Mesendoderm (in vitro differentiated cells): ENCODE measurements at regions not wholly inside any gene's neighbourhood (a gene's known extent, or its start where the extent isn't known, plus 50 kb on each side); places are given as distances from the start of the nearest gene placed in this dataset.
A peak's percentile ranks its signal among the peaks of the same experiment; 100 is the strongest.

Experiments
- DNase-seq: peaks from one replicate; pipeline ENCODE4 v3.0.0; 2013
- H2AK5ac ChIP-seq: 2 replicates; pipeline ENCODE4 v1.6.1; 2013; ENCODE audit warnings: low read length, inconsistent platforms
- H2BK120ac ChIP-seq: 2 replicates; pipeline ENCODE4 v1.6.1; 2013; ENCODE audit warnings: low read depth, mild to moderate bottlenecking, low read length, moderate library complexity, mixed read lengths
- H2BK15ac ChIP-seq: replicated peaks from 2 replicates; pipeline ENCODE4 v1.6.1; 2013; ENCODE audit warnings: low read depth, mild to moderate bottlenecking, moderate library complexity
- H2BK5ac ChIP-seq: 2 replicates; pipeline ENCODE4 v1.6.1; 2013; ENCODE audit warnings: low read length, inconsistent platforms
- H3K18ac ChIP-seq: 2 replicates; pipeline ENCODE4 v1.6.1; 2013; ENCODE audit warnings: mild to moderate bottlenecking, low read length, mixed read lengths
- H3K23ac ChIP-seq: one replicate; pipeline ENCODE4 v1.6.1; 2013; ENCODE audit warnings: low read length
- H3K27ac ChIP-seq: 2 replicates; pipeline ENCODE4 v1.5.1; 2013; ENCODE audit warnings: low read depth, mild to moderate bottlenecking, inconsistent platforms, low read length, moderate library complexity
- H3K27me3 ChIP-seq: 2 replicates; pipeline ENCODE4 v1.6.1; 2013; ENCODE audit warnings: low read length, control low read depth, mild to moderate bottlenecking, inconsistent platforms; ENCODE audit not compliant: insufficient read depth, poor library complexity
- H3K36me3 ChIP-seq: 2 replicates; pipeline ENCODE4 v1.6.1; 2013; ENCODE audit warnings: low read length, inconsistent platforms; ENCODE audit not compliant: control insufficient read depth, insufficient read depth
- H3K4ac ChIP-seq: one replicate; pipeline ENCODE4 v1.6.1; 2013; ENCODE audit warnings: low read depth, mild to moderate bottlenecking, low read length, moderate library complexity
- H3K4me1 ChIP-seq: 2 replicates; pipeline ENCODE4 v1.6.1; 2013; ENCODE audit warnings: low read depth, low read length, inconsistent platforms; ENCODE audit not compliant: control insufficient read depth
- H3K4me2 ChIP-seq: 2 replicates; pipeline ENCODE4 v1.6.1; 2013; ENCODE audit warnings: low read length
- H3K4me3 ChIP-seq: 2 replicates; pipeline ENCODE4 v1.5.1; 2013; ENCODE audit warnings: mild to moderate bottlenecking, low read length
- H3K56ac ChIP-seq: one replicate; pipeline ENCODE4 v1.6.1; 2013; ENCODE audit warnings: low read length
- H3K79me1 ChIP-seq: 2 replicates; pipeline ENCODE4 v1.6.1; 2013; ENCODE audit warnings: low read length, inconsistent platforms
- H3K79me2 ChIP-seq: 2 replicates; pipeline ENCODE4 v1.6.1; 2013; ENCODE audit warnings: mild to moderate bottlenecking, low read length; ENCODE audit not compliant: control insufficient read depth, insufficient read depth
- H3K9ac ChIP-seq: 2 replicates; pipeline ENCODE4 v1.6.1; 2013; ENCODE audit warnings: low read length, inconsistent platforms
- H4K5ac ChIP-seq: one replicate; pipeline ENCODE4 v1.6.1; 2013; ENCODE audit warnings: low read length
- H4K8ac ChIP-seq: one replicate; pipeline ENCODE4 v1.6.1; 2013; ENCODE audit warnings: low read depth, mild to moderate bottlenecking, control low read depth, low read length, moderate library complexity
- WGBS: extraction: QIAGEN DNeasy Blood & Tissue Kit; methylation state at CpG from one replicate; pipeline ENCODE4 v1.1.7; 2013; ENCODE audit warnings: low lambda C conversion rate, missing lambda C conversion rate; ENCODE audit not compliant: insufficient coverage; ENCODE audit errors: extremely low coverage; 5-methylcytosine and 5-hydroxymethylcytosine counted together

DNA sequence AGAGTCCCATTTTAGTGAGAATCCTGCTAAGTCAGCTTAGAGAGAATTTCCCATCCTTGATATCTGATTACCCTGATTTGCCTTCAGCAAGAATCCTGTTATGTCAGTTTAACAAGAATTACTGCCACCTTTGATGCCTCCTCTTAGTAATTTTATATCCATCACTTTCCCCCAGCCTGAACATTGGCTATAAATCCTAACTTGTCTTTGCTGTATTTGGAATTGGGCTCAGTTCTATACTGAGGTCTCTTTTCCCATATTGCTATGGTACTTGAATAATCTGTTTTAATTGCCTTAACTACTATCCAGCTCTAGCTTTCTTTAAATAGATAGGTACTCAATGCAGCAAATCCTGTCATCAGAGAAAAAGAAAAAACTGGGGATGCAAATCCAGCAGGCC is 842.0 kb upstream of the ADAMTS5 start:
- Histone ChIP-seq H3K9ac (no peak overlapping the region), H3K4me1 (no peaks in the 10 kb centered on the region), H3K4me3 (no peak overlapping the region), H2BK120ac (no peak overlapping the region), H3K27ac (no peak overlapping the region), H3K79me1 (no peaks in the 10 kb centered on the region), H2AK5ac (no peak overlapping the region), H3K4me2 (no peak overlapping the region), H3K18ac (no peak overlapping the region), H3K79me2 (no peaks in the 10 kb centered on the region), H3K4ac (no peak overlapping the region), H3K36me3 (no peaks in the 10 kb centered on the region), H2BK5ac (no peak overlapping the region), H4K5ac (no peak overlapping the region), H3K56ac (no peak overlapping the region), H4K8ac (no peak overlapping the region), H2BK15ac (no peak overlapping the region), H3K27me3 (no peaks in the 10 kb centered on the region), H3K23ac (no peak overlapping the region)
- DNase-seq, result no peak

DNA sequence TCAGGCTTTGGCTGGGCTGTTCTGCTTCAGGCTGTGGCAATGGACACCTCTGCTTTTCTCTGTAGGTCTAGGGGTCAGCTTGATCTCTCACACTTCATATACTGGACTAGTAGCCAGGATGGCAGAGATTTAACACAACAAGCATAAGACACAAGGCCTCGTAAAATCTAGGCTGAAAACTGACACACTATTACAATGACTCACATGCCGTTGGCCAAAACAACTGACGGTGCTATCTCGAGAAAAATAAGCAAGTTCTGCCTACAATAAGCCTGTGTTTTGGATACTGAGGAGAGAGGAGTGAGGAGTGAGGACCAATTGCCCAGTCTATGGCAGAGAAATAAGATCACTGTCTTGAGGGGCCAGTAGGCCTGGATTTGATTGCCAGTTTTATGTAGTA is 840.7 kb upstream of the ADAMTS5 start:
- Histone ChIP-seq H3K18ac (no peak overlapping the region), H3K4me3 (no peak overlapping the region), H3K23ac (no peak overlapping the region), H3K79me1 (no peaks in the 10 kb centered on the region), H3K4me2 (no peak overlapping the region), H3K27me3 (no peaks in the 10 kb centered on the region), H3K36me3 (no peaks in the 10 kb centered on the region), H2AK5ac (no peak overlapping the region), H3K9ac (no peak overlapping the region), H3K79me2 (no peaks in the 10 kb centered on the region), H3K56ac (no peak overlapping the region), H3K4ac (no peak overlapping the region), H2BK15ac (no peak overlapping the region), H4K5ac (no peak overlapping the region), H4K8ac (no peak overlapping the region), H3K4me1 (no peaks in the 10 kb centered on the region), H3K27ac (no peak overlapping the region), H2BK120ac (no peak overlapping the region), H2BK5ac (no peak overlapping the region)
- DNase-seq, result no peak
- WGBS, result no CpG with 5 or more reads among the region's 4 CpGs

DNA sequence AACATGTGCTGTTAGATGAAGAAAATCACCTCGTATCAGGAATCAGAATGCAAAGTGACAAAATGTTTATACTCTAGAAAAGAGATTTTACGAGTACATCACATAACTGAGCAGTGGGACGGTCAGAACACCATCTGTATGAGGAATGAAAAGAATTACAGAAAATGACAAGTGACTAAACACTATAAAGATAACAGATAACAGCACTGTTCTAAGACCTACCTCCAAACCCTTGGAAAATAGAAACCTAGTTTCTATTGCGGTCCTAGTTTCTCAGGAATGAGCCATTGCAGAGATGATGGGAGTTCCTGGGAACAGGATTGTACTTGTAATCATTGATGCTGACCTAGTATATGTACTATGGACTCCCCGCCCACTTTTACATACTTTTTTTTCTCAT is 839.4 kb upstream of the ADAMTS5 start:
- H3K27me3 ChIP-seq, result no peaks in the 10 kb centered on the region
- H3K56ac ChIP-seq, result no peak overlapping the region
- H3K18ac ChIP-seq, result no peak overlapping the region
- H3K4me1 ChIP-seq, result no peaks in the 10 kb centered on the region
- DNase-seq, result no peak
- H2AK5ac ChIP-seq, result no peak overlapping the region
- no peak overlapping the region for H3K4ac ChIP-seq
- H3K4me2 ChIP-seq, result no peak overlapping the region
- H4K8ac ChIP-seq, result no peak overlapping the region
- no peak overlapping the region for H3K4me3 ChIP-seq
- no peak overlapping the region for H2BK120ac ChIP-seq
- no peaks in the 10 kb centered on the region for H3K79me2 ChIP-seq
- H3K36me3 ChIP-seq, result no peaks in the 10 kb centered on the region
- no peak overlapping the region for H3K9ac ChIP-seq
- H3K23ac ChIP-seq, result no peak overlapping the region
- H4K5ac ChIP-seq, result no peak overlapping the region
- no peak overlapping the region for H3K27ac ChIP-seq
- H2BK15ac ChIP-seq, result no peak overlapping the region
- no peaks in the 10 kb centered on the region for H3K79me1 ChIP-seq
- no peak overlapping the region for H2BK5ac ChIP-seq
- 100% methylated on average over 1 of the region's 5 CpGs for WGBS

DNA sequence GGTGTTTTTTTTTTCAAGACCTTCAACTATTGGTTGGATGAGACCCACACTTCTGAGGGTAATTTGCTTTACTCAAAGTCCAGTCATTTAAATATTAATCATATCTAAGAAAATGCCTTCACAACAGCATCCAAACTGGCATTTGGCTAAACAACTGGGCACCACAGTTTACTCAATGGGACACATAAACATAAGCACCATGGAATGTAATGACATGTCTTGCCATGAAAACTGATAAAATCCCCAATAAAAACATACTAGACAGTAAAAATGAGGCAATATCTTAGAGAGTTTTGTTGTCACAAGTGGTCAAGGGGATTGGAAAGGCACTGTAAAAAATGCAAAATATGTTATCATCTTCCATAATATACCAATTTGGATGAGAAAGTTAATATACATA is 838.8 kb upstream of the ADAMTS5 start:
- Histone ChIP-seq H3K27ac (no peak overlapping the region), H3K4me2 (no peak overlapping the region), H3K79me1 (no peaks in the 10 kb centered on the region), H2BK120ac (no peak overlapping the region), H3K79me2 (no peaks in the 10 kb centered on the region), H3K56ac (no peak overlapping the region), H4K8ac (no peak overlapping the region), H3K18ac (no peak overlapping the region), H4K5ac (no peak overlapping the region), H2AK5ac (no peak overlapping the region), H3K4me3 (no peak overlapping the region), H2BK15ac (no peak overlapping the region), H3K4me1 (no peaks in the 10 kb centered on the region), H2BK5ac (no peak overlapping the region), H3K36me3 (no peaks in the 10 kb centered on the region), H3K4ac (no peak overlapping the region), H3K23ac (no peak overlapping the region), H3K9ac (no peak overlapping the region), H3K27me3 (no peaks in the 10 kb centered on the region)
- DNase-seq, result no peak

DNA sequence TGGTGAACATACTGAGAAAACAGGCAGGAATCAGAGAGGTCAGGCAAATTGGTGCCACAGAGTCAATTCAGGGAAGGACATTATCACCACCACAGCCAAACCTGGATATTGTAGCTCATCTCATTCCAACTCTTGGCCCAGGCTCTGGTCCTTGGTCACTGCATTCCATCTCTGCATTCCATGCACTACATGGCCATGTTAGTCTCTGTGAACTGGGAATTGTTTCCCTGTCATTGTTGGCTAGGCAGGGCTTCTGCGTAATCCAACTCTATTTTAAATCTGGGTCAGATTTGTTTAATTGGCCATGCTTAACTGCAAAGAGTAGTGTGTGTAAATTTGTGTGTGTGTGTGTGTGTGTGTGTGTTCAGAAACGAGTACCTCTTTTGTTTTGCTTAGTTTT is 837.6 kb upstream of the ADAMTS5 start:
- Histone ChIP-seq H3K18ac (no peak overlapping the region), H3K4me3 (no peak overlapping the region), H3K27ac (no peak overlapping the region), H3K79me1 (no peaks in the 10 kb centered on the region), H3K4ac (no peak overlapping the region), H3K4me1 (no peaks in the 10 kb centered on the region), H3K9ac (no peak overlapping the region), H2BK5ac (no peak overlapping the region), H2BK15ac (no peak overlapping the region), H3K23ac (no peak overlapping the region), H3K4me2 (no peak overlapping the region), H2BK120ac (no peak overlapping the region), H3K56ac (no peak overlapping the region), H3K27me3 (no peaks in the 10 kb centered on the region), H2AK5ac (no peak overlapping the region), H4K8ac (no peak overlapping the region), H3K36me3 (no peaks in the 10 kb centered on the region), H3K79me2 (no peaks in the 10 kb centered on the region), H4K5ac (no peak overlapping the region)
- DNase-seq, result peak; percentile 41
- no CpG with 5 or more reads among the region's 2 CpGs for WGBS

DNA sequence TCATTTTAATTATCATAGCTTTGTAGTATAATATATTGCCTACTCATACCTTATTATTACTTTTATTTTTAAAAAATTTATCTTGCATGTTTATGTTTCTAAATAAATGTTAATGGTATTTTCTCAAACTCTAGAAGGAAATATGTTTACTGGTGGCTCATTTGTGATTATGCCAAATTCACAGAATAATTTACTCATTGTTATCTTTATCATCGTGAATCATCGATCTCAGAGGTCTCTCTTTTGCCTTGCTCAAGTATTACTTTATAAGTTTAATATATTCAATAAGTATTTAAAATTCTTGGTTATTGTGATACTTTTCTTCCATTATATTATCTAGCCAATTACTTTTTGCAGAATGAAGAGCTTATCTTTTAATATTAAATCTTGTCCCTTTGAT is 836.7 kb upstream of the ADAMTS5 start:
- no peak overlapping the region for H3K23ac ChIP-seq
- H4K5ac ChIP-seq, result no peak overlapping the region
- H2BK120ac ChIP-seq, result no peak overlapping the region
- WGBS, result no CpG with 5 or more reads among the region's 2 CpGs
- no peak for DNase-seq
- H3K9ac ChIP-seq, result no peak overlapping the region
- H3K56ac ChIP-seq, result no peak overlapping the region
- H3K4me3 ChIP-seq, result no peak overlapping the region
- H3K79me2 ChIP-seq, result no peaks in the 10 kb centered on the region
- no peak overlapping the region for H2AK5ac ChIP-seq
- no peak overlapping the region for H3K4ac ChIP-seq
- no peaks in the 10 kb centered on the region for H3K79me1 ChIP-seq
- H3K27ac ChIP-seq, result no peak overlapping the region
- no peak overlapping the region for H2BK5ac ChIP-seq
- H4K8ac ChIP-seq, result no peak overlapping the region
- no peaks in the 10 kb centered on the region for H3K36me3 ChIP-seq
- no peak overlapping the region for H3K18ac ChIP-seq
- H2BK15ac ChIP-seq, result no peak overlapping the region
- H3K4me1 ChIP-seq, result no peaks in the 10 kb centered on the region
- no peaks in the 10 kb centered on the region for H3K27me3 ChIP-seq
- H3K4me2 ChIP-seq, result no peak overlapping the region
